Lung (tissue), 11 donors: ENCODE measurements at regions not wholly inside any gene's neighbourhood (a gene's known extent, or its start where the extent isn't known, plus 50 kb on each side); places are given as distances from the start of the nearest gene placed in this dataset.
"Not testable (repeated sequence)": the region's sequence is repeated elsewhere in the genome, so short reads cannot be mapped to it uniquely, and the experiment has no call there.

Source experiments
- ATAC-seq: fragments of 200-7000 bp; cut with Tn5 transposase; one replicate; pipeline ENCODE4 v1.9.1; 2020; ENCODE audit warnings: moderate number of reproducible peaks; ENCODE audit not compliant: insufficient read depth, low FRiP score
- DNase-seq, 3 donors: peaks; one replicate each; pipeline ENCODE4 v3.0.0-alpha.2; 2013 to 2017
- H3K27ac ChIP-seq, 2 donors: one replicate each; pipeline ENCODE4 v1.5.1; 2013; ENCODE audit warnings: mild to moderate bottlenecking in 2 of 2, moderate library complexity in 2 of 2, control low read depth in 1 of 2, inconsistent platforms in 1 of 2, low read depth in 1 of 2, low read length in 1 of 2
- H3K27me3 ChIP-seq, 3 donors: one replicate each; pipeline ENCODE4 v1.5.1; 2013; ENCODE audit warnings: low read length in 2 of 3; ENCODE audit not compliant: control insufficient read depth in 3 of 3, insufficient read depth in 3 of 3
- H3K36me3 ChIP-seq, 4 donors: one replicate each; pipeline ENCODE4 v1.5.1; 2013; ENCODE audit warnings: low read length in 4 of 4, mild to moderate bottlenecking in 1 of 4, moderate library complexity in 1 of 4; ENCODE audit not compliant: control insufficient read depth in 4 of 4, insufficient read depth in 4 of 4
- H3K4me1 ChIP-seq, 5 donors: one replicate each; pipeline ENCODE4 v1.5.1; 2013; ENCODE audit warnings: low read length in 5 of 5, mild to moderate bottlenecking in 2 of 5, moderate library complexity in 1 of 5; ENCODE audit not compliant: control insufficient read depth in 5 of 5, insufficient read depth in 5 of 5
- H3K4me3 ChIP-seq: one replicate; pipeline ENCODE4 v1.5.1; 2013; ENCODE audit warnings: mild to moderate bottlenecking, control low read depth, moderate library complexity
- H3K9ac ChIP-seq, 2 donors: one replicate each; pipeline ENCODE4 v1.5.1; 2013; ENCODE audit warnings: low read length in 2 of 2, control low read depth in 1 of 2; ENCODE audit not compliant: insufficient read depth in 1 of 2
- H3K9me3 ChIP-seq, 4 donors: one replicate each; pipeline ENCODE4 v1.5.1; 2013; ENCODE audit warnings: low read length in 3 of 4, mild to moderate bottlenecking in 1 of 4, moderate library complexity in 1 of 4; ENCODE audit not compliant: control insufficient read depth in 4 of 4, insufficient read depth in 3 of 4
- WGBS, 2 donors: extraction: QIAGEN DNeasy Blood & Tissue Kit; methylation state at CpG; one replicate each; pipeline ENCODE4 v1.1.7; 2013; 5-methylcytosine and 5-hydroxymethylcytosine counted together
- TF ChIP-seq, protein P1 (sequence below): IDR thresholded peaks from 2 replicates; pipeline ENCODE4 v1.5.1; 2012; ENCODE audit warnings: mild to moderate bottlenecking; ENCODE audit errors: control extremely low read depth, extremely low read depth
- donor health status: control.
- donor health status: control.
- donor health status: Bipolar disorder and iron deficiency.
- donor health status: healthy.
- donor health status: DM: yes; HTN: yes; CAD: no.

- no peaks in the 10 kb centered on the region for H3K4me1 ChIP-seq
- TF ChIP-seq, protein P1, sequence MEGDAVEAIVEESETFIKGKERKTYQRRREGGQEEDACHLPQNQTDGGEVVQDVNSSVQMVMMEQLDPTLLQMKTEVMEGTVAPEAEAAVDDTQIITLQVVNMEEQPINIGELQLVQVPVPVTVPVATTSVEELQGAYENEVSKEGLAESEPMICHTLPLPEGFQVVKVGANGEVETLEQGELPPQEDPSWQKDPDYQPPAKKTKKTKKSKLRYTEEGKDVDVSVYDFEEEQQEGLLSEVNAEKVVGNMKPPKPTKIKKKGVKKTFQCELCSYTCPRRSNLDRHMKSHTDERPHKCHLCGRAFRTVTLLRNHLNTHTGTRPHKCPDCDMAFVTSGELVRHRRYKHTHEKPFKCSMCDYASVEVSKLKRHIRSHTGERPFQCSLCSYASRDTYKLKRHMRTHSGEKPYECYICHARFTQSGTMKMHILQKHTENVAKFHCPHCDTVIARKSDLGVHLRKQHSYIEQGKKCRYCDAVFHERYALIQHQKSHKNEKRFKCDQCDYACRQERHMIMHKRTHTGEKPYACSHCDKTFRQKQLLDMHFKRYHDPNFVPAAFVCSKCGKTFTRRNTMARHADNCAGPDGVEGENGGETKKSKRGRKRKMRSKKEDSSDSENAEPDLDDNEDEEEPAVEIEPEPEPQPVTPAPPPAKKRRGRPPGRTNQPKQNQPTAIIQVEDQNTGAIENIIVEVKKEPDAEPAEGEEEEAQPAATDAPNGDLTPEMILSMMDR: no peak
- DNase-seq: no peak
- H3K4me3 ChIP-seq: no peak overlapping the region
- H3K9me3 ChIP-seq: peaks cover 0 to 4% (median under 1%) of the 10 kb centered on the region in 4 donors
- no peaks in the 10 kb centered on the region for H3K27me3 ChIP-seq
- 82 to 88% methylated on average over 4 of the region's 4 CpGs for WGBS, 2 donors
- ATAC-seq: no peak
- no peak overlapping the region for H3K27ac ChIP-seq
- no peak overlapping the region for H3K9ac ChIP-seq
- no peaks in the 10 kb centered on the region for H3K36me3 ChIP-seq
Measured at GRCh38 chr14:37816743-37817295, 221.4 kb downstream of the TTC6 start.

- Histone ChIP-seq H3K9me3 (peaks cover 0 to 4% (median 0%) of the 10 kb centered on the region in 4 donors), H3K4me3 (no peak overlapping the region), H3K27ac (no peak overlapping the region), H3K4me1 (peaks cover 0 to 5% (median 0%) of the 10 kb centered on the region in 5 donors), H3K36me3 (no peaks in the 10 kb centered on the region), H3K9ac (no peak overlapping the region), H3K27me3 (no peaks in the 10 kb centered on the region)
- TF ChIP-seq, protein P1: no peak
- DNase-seq (peak in 2 of 3 donors; percentile 51 to 64), ATAC-seq (no peak)
- WGBS, 2 donors: 58 to 76% methylated on average over 8 of the region's 8 CpGs
Measured at GRCh38 chr14:37819155-37820015, 224.0 kb downstream of the TTC6 start.

- H3K27ac ChIP-seq, H3K9ac ChIP-seq, H3K27me3 ChIP-seq, H3K36me3 ChIP-seq, H3K9me3 ChIP-seq, DNase-seq, H3K4me3 ChIP-seq, ATAC-seq: not testable (repeated sequence)
- peaks cover 0 to 13% (median 0%) of the 10 kb centered on the region in 5 donors for H3K4me1 ChIP-seq
Measured at GRCh38 chr14:37820810-37821209, 225.4 kb downstream of the TTC6 start.

DNA sequence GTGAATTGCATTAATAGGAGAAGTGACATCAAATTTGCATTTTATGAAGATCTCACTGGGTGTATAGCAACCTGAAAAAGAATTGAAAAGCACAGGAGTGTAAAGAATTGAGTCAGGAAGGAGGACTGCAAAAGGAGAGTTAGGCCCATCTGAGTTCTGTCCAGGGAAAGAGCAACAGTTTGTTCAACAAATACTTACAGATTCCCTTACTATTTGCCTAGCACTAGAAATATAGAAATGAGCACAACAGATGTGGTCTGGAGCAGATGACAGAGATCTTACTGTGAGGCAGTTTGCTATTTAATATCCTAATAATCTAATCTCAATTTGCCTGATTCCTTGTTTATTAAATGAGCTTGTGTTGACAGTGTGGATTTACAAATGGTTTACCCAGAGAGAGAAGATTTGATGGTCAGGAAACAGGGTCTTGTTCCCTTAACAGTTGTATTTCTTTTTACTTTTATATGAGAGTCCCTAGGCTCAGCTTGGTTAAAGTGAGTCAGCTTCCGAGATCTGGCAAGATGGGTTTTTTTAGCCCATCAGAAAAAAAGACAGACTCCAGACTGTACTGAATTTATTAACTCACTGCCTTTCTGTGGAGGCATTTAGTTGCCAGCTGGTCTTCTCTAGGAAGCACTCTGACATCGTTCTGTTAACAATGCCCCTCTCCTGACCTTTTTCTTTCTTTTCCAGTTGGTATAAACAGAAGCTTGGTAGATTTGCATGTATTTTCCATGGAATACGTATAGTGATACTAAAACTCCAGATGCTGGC, 229.7 kb downstream of the TTC6 start:
- TF ChIP-seq, protein P1: no peak
- Histone ChIP-seq H3K4me1 (peaks cover 0 to 13% (median 0%) of the 10 kb centered on the region in 5 donors), H3K27ac (no peak overlapping the region), H3K36me3 (no peaks in the 10 kb centered on the region), H3K9me3 (peaks cover 0 to 5% (median 0%) of the 10 kb centered on the region in 4 donors), H3K4me3 (no peak overlapping the region), H3K27me3 (no peaks in the 10 kb centered on the region), H3K9ac (no peak overlapping the region)
- DNase-seq (peak; percentile 23 to 77 (median 66)), ATAC-seq (no peak)
- 46 to 56% methylated on average over 3 of the region's 3 CpGs for WGBS, 2 donors
